Peyer's patch (tissue), 4 donors: ENCODE measurements at regions not wholly inside any gene's neighbourhood (a gene's known extent, or its start where the extent isn't known, plus 50 kb on each side); places are given as distances from the start of the nearest gene placed in this dataset.

Experiments used
- CTCF ChIP-seq, 6 experiments: fragments of 450-650 bp in 4 of 6; fragments of 200-600 bp in 2 of 6; sonication (generic) in 1 of 6; IDR thresholded peaks; one replicate each; pipeline ENCODE4 v1.5.1; 2017 to 2019; ENCODE audit warnings: antibody characterized with exemption in 6 of 6, mild to moderate bottlenecking in 3 of 6, moderate library complexity in 1 of 6
- POLR2A ChIP-seq, 2 donors: fragments of 450-650 bp; IDR thresholded peaks; one replicate each; pipeline ENCODE4 v1.5.1; 2017; ENCODE audit warnings: antibody characterized with exemption in 2 of 2, mild to moderate bottlenecking in 2 of 2, moderate library complexity in 2 of 2

GRCh38 chr13:90710164-90710759, 637.2 kb upstream of the MIR17HG start:
- TF ChIP-seq CTCF (IDR thresholded peaks at IDR 0.05) (no peak), POLR2A (IDR thresholded peaks at IDR 0.05) (no peak)
